ENCODE measurements at regions not wholly inside any gene's neighbourhood (a gene's known extent, or its start where the extent isn't known, plus 50 kb on each side); places are given as distances from the start of the nearest gene placed in this dataset.

- no peak for DNase-seq
Observed at GRCh38 chr3:31357451-31357850, 175.3 kb upstream of the STT3B start.

- no peak for DNase-seq
Observed at GRCh38 chr3:31358473-31359070, 174.2 kb upstream of the STT3B start.

- no peak for DNase-seq
Observed at GRCh38 chr3:31361371-31362273, 171.1 kb upstream of the STT3B start.

GRCh38 chr3:31364188-31364587 lies 168.5 kb upstream of the STT3B start:
- DNase-seq: no peak

- no peak for DNase-seq
Observed at GRCh38 chr3:31364711-31365110, 168.0 kb upstream of the STT3B start.

- no peak for DNase-seq
Observed at GRCh38 chr3:31367518-31367917, 165.2 kb upstream of the STT3B start.

GRCh38 chr3:31369637-31370379 lies 162.9 kb upstream of the STT3B start:
- DNase-seq: no peak

- DNase-seq: no peak
Observed at GRCh38 chr3:31370380-31370666, 162.4 kb upstream of the STT3B start.

GRCh38 chr3:31370681-31371080 lies 162.0 kb upstream of the STT3B start:
- no peak for DNase-seq

GRCh38 chr3:31371484-31372177 lies 161.1 kb upstream of the STT3B start:
- no peak for DNase-seq

- DNase-seq: no peak
Observed at GRCh38 chr3:31373681-31374080, 159.0 kb upstream of the STT3B start.

- peak; percentile 20 for DNase-seq
Observed at GRCh38 chr3:31377045-31377642, 155.6 kb upstream of the STT3B start.

GRCh38 chr3:31378231-31378630 lies 154.5 kb upstream of the STT3B start:
- DNase-seq: no peak

- no peak for DNase-seq
Observed at GRCh38 chr3:31379598-31379997, 153.1 kb upstream of the STT3B start.

- no peak for DNase-seq
Observed at GRCh38 chr3:31382856-31383255, 149.9 kb upstream of the STT3B start.

GRCh38 chr3:31384117-31384516 lies 148.6 kb upstream of the STT3B start:
- DNase-seq: no peak

GRCh38 chr3:31389939-31390338 lies 142.8 kb upstream of the STT3B start:
- DNase-seq: no peak

GRCh38 chr3:31390466-31390865 lies 142.3 kb upstream of the STT3B start:
- DNase-seq: no peak

- DNase-seq: no peak
Observed at GRCh38 chr3:31391150-31391549, 141.6 kb upstream of the STT3B start.

- DNase-seq: no peak
Observed at GRCh38 chr3:31392568-31392967, 140.2 kb upstream of the STT3B start.

- DNase-seq: no peak
Observed at GRCh38 chr3:31399271-31399670, 133.5 kb upstream of the STT3B start.

- DNase-seq: no peak
Observed at GRCh38 chr3:31402117-31402516, 130.6 kb upstream of the STT3B start.

- no peak for DNase-seq
Observed at GRCh38 chr3:31403197-31403596, 129.5 kb upstream of the STT3B start.

Data from NCI-H510A treated with DMSO at 0.1 percent for 48 hours (cell line).